ENCODE measurements at regions not wholly inside any gene's neighbourhood (a gene's known extent, or its start where the extent isn't known, plus 50 kb on each side); places are given as distances from the start of the nearest gene placed in this dataset.

DNA sequence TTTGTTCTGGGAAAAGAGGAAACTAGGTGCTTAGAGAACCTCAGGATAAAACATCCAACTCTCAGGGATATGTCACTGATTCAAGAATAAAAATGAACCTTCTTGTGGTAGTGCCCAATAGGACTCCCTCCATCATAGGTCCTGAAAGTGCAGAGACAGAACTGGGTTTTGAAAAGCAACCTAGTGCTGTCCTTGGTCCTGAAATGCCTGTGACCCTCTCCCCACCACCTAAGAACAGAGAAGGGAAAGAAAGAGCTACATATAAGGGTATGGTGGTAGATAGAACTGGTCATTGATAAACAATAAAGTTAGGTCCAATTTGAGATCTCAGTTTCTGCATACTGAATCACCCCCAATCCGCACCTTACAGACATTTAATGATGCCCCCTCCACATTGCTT is 953.3 kb downstream of the XPNPEP1 start:
- H3K27me3 ChIP-seq: no peaks in the 10 kb centered on the region
- no peak for TF ChIP-seq POLR2A (IDR thresholded peaks at IDR 0.05)
- TF ChIP-seq, protein P1, sequence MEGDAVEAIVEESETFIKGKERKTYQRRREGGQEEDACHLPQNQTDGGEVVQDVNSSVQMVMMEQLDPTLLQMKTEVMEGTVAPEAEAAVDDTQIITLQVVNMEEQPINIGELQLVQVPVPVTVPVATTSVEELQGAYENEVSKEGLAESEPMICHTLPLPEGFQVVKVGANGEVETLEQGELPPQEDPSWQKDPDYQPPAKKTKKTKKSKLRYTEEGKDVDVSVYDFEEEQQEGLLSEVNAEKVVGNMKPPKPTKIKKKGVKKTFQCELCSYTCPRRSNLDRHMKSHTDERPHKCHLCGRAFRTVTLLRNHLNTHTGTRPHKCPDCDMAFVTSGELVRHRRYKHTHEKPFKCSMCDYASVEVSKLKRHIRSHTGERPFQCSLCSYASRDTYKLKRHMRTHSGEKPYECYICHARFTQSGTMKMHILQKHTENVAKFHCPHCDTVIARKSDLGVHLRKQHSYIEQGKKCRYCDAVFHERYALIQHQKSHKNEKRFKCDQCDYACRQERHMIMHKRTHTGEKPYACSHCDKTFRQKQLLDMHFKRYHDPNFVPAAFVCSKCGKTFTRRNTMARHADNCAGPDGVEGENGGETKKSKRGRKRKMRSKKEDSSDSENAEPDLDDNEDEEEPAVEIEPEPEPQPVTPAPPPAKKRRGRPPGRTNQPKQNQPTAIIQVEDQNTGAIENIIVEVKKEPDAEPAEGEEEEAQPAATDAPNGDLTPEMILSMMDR (IDR thresholded peaks at IDR 0.05): no peak
- H3K9me3 ChIP-seq: no peaks in the 10 kb centered on the region
- H3K4me3 ChIP-seq: no peak overlapping the region
- no peak for DNase-seq
- no peak overlapping the region for H3K27ac ChIP-seq
- H3K4me1 ChIP-seq: no peaks in the 10 kb centered on the region
- H3K36me3 ChIP-seq: no peaks in the 10 kb centered on the region
- intact Hi-C loops (cut with DNase I; ENCODE audit: low total_unique reads): no loop called here

DNA sequence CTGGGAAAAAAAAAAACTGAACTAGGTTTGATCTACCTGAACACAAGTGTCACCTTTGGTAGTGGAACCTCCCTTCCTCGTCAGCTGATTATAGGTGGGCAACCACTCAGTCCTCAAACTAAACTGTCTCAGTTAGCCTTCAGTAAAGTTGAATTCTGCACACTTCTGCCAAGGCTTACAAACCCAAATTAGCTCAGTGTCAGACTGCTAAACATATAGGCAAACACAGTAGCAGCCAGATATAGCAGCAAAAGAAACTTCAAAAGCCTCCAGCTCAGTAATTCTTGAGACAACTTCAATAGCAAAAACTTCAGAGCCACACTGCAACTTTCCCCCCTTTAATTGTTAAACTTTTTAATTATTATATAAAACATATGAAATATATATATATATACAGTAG is 956.9 kb downstream of the XPNPEP1 start:
- H3K4me1 ChIP-seq: no peaks in the 10 kb centered on the region
- no peaks in the 10 kb centered on the region for H3K9me3 ChIP-seq
- no peak overlapping the region for H3K4me3 ChIP-seq
- DNase-seq: no peak
- H3K27me3 ChIP-seq: no peaks in the 10 kb centered on the region
- no peaks in the 10 kb centered on the region for H3K36me3 ChIP-seq
- intact Hi-C loops (cut with DNase I; ENCODE audit: low total_unique reads): no loop called here
- TF ChIP-seq POLR2A (IDR thresholded peaks at IDR 0.05): no peak
- TF ChIP-seq, protein P1 (IDR thresholded peaks at IDR 0.05): no peak
- no peak overlapping the region for H3K27ac ChIP-seq

DNA sequence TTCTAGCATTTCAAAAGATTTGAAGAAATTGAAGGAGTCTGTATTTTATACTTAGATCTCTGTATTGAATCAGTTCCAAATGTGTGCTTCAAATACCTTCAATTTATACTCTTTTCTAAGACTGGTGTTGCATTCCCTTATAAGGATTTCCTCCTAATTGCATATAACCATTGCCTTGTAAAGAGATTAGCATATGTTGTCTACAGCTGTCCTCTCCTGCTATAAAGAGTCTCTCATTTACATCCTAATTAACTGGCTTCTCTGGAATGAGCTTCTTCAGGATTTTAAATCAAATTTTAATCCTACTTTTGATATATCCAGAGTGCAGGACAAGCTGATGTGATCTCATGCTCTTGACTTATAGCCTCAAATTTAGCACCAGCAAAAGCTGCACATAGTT is 957.3 kb downstream of the XPNPEP1 start:
- no peaks in the 10 kb centered on the region for H3K4me1 ChIP-seq
- intact Hi-C loops (cut with DNase I; ENCODE audit: low total_unique reads): no loop called here
- no peaks in the 10 kb centered on the region for H3K9me3 ChIP-seq
- no peak overlapping the region for H3K4me3 ChIP-seq
- TF ChIP-seq, protein P1 (IDR thresholded peaks at IDR 0.05): no peak
- no peak for TF ChIP-seq POLR2A (IDR thresholded peaks at IDR 0.05)
- H3K36me3 ChIP-seq: no peaks in the 10 kb centered on the region
- no peaks in the 10 kb centered on the region for H3K27me3 ChIP-seq
- no peak for DNase-seq
- H3K27ac ChIP-seq: no peak overlapping the region

DNA sequence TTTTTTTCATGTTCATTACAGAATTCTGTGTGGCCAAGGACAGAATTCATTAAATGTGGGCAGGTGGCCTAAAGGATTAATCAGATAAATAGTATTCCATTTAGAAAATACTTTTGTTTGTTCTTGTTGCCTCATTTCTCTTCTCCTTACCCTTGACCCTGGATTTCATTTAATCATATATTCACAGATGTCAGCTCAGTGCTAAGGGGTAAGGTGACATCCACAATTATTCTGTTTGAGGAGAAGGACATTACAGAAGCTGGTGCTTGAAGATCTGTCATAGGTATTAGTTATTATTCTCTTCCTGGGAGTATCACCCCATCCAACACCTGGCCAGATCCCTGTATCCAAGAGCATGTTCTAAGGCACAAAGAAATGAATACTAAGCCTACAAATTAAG is 961.1 kb downstream of the XPNPEP1 start:
- no peak for TF ChIP-seq POLR2A (IDR thresholded peaks at IDR 0.05)
- TF ChIP-seq, protein P1 (IDR thresholded peaks at IDR 0.05): no peak
- Histone ChIP-seq H3K27ac (no peak overlapping the region), H3K4me3 (no peak overlapping the region), H3K36me3 (no peaks in the 10 kb centered on the region), H3K4me1 (no peaks in the 10 kb centered on the region), H3K9me3 (no peaks in the 10 kb centered on the region), H3K27me3 (no peaks in the 10 kb centered on the region)
- intact Hi-C loops (cut with DNase I; ENCODE audit: low total_unique reads): no loop called here
- DNase-seq: no peak

DNA sequence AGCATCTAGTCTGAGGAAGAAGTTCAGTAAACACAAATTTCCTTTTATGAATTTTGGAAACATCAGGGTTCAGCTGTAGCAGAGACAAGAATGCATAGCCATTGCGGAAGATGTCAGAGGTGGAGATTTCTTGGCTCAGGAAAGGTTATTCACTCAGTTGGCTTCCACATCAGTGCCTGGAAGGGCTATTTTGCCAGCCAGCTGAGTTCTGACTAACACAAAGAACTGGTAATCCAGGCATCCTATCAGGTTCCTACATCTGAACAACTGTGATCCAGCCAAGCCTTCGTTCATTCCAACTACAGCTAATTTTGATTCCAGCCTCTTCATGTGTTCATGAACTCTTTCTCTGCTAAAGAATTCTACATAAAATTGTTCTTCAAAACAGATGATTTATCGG is 965.6 kb downstream of the XPNPEP1 start:
- TF ChIP-seq POLR2A (IDR thresholded peaks at IDR 0.05): no peak
- TF ChIP-seq, protein P1 (IDR thresholded peaks at IDR 0.05): no peak
- H3K27me3 ChIP-seq: no peaks in the 10 kb centered on the region
- no peak overlapping the region for H3K27ac ChIP-seq
- H3K4me3 ChIP-seq: no peak overlapping the region
- no peaks in the 10 kb centered on the region for H3K36me3 ChIP-seq
- no peaks in the 10 kb centered on the region for H3K4me1 ChIP-seq
- H3K9me3 ChIP-seq: no peaks in the 10 kb centered on the region
- intact Hi-C loops (cut with DNase I; ENCODE audit: low total_unique reads): no loop called here
- peak; percentile 14 to 18 for DNase-seq

All from uterus (tissue), 3 donors.